SU-DHL-6 (cell line): ENCODE measurements at regions not wholly inside any gene's neighbourhood (a gene's known extent, or its start where the extent isn't known, plus 50 kb on each side); places are given as distances from the start of the nearest gene placed in this dataset.

Experiments used
- EZH2phosphoT487 ChIP-seq: fragments of 200-600 bp; sonication (generic), shearing (Covaris generic); conservative IDR thresholded peaks from 2 replicates; pipeline ENCODE4 v1.6.1; 2018; ENCODE audit warnings: mild to moderate bottlenecking, antibody characterized with exemption, low read length, moderate library complexity, mixed read lengths
- TF ChIP-seq, protein P1 (sequence below): fragments of 200-600 bp; sonication (generic); IDR thresholded peaks from one replicate; pipeline ENCODE4 v1.5.1; 2017; ENCODE audit warnings: antibody characterized with exemption, mild to moderate bottlenecking, low read length, moderate library complexity; ENCODE audit not compliant: insufficient read depth, poor library complexity, severe bottlenecking

DNA sequence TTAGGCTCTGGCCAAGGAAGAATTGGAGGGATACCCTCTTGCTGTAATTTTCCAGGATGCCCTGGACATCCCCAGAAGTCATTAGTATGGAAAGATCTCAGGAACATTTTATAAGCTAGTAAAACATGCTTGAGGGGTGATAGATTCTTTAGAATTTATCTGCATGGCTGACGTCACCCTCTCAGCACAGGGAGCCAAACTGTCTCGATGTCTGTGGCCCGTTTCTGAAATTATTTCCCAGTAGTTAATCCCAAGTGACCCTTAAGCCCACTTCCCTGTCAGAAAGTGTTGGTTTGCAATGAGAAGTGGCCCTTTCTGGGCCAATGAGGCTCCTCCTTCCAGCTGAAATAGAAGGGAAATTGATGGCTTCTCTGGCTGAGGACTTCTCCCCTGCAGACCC, 184.5 kb upstream of the BMPER start:
- TF ChIP-seq, protein P1, sequence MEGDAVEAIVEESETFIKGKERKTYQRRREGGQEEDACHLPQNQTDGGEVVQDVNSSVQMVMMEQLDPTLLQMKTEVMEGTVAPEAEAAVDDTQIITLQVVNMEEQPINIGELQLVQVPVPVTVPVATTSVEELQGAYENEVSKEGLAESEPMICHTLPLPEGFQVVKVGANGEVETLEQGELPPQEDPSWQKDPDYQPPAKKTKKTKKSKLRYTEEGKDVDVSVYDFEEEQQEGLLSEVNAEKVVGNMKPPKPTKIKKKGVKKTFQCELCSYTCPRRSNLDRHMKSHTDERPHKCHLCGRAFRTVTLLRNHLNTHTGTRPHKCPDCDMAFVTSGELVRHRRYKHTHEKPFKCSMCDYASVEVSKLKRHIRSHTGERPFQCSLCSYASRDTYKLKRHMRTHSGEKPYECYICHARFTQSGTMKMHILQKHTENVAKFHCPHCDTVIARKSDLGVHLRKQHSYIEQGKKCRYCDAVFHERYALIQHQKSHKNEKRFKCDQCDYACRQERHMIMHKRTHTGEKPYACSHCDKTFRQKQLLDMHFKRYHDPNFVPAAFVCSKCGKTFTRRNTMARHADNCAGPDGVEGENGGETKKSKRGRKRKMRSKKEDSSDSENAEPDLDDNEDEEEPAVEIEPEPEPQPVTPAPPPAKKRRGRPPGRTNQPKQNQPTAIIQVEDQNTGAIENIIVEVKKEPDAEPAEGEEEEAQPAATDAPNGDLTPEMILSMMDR = no peak
- no peak for TF ChIP-seq EZH2phosphoT487
